ENCODE measurements at regions not wholly inside any gene's neighbourhood (a gene's known extent, or its start where the extent isn't known, plus 50 kb on each side); places are given as distances from the start of the nearest gene placed in this dataset.

Small RNAs in the stretch of these regions (small RNA-seq; reads per million reads assigned to genes)
- gene RF00003 (0 to 0.10 (median 0) reads per million in 4 donors), gene RNVU1-4 (0 reads per million in 4 donors)
